SK-N-SH (cell line): ENCODE measurements at regions not wholly inside any gene's neighbourhood (a gene's known extent, or its start where the extent isn't known, plus 50 kb on each side); places are given as distances from the start of the nearest gene placed in this dataset.

Experiments used
- CTCF ChIA-PET: fragments of 300-600, 350-600 bp; formaldehyde crosslinking; extraction: SDS; loops from one replicate; lab custom pipeline; 2021; lab: Yijun Ruan, JAX
- POLR2A ChIA-PET: fragments of 350-600 bp; sonication (Branson Sonifier 250); formaldehyde crosslinking; extraction: SDS; loops from one replicate; lab custom pipeline; 2020; ENCODE audit warnings: antibody characterized with exemption, inconsistent platforms; lab: Yijun Ruan, JAX
- DNase-seq: peaks from one replicate; pipeline ENCODE4 v3.0.0; 2012
- H2AFZ ChIP-seq: fragments of 200-600 bp; sonication (generic); 2 replicates; pipeline ENCODE4 v1.8.1; 2016; ENCODE audit warnings: antibody characterized with exemption, mild to moderate bottlenecking, low read depth
- H3F3A ChIP-seq: fragments of 200-600 bp; sonication (generic); replicated peaks from 2 replicates; pipeline ENCODE3; 2016; ENCODE audit warnings: antibody characterized with exemption, mild to moderate bottlenecking; ENCODE audit not compliant: insufficient read depth
- H3K27ac ChIP-seq, 2 experiments: fragments of 200-500 bp in 1 of 2; fragments of 200-600 bp in 1 of 2; sonication (Bioruptor generic) in 1 of 2; sonication (generic), shearing (Covaris generic) in 1 of 2; 2 replicates each; pipeline versions ENCODE4 v1.5.1 to v1.6.1; 2014 to 2016; ENCODE audit warnings: low read depth in 2 of 2, inconsistent platforms in 1 of 2, low read length in 1 of 2, mild to moderate bottlenecking in 1 of 2, mixed read lengths in 1 of 2
- H3K27me3 ChIP-seq: fragments of 200-600 bp; sonication (generic), shearing (Covaris generic); 2 replicates; pipeline ENCODE4 v1.6.1; 2016; ENCODE audit warnings: mixed run types; ENCODE audit not compliant: insufficient read depth
- H3K36me3 ChIP-seq, 2 experiments: fragments of 200-500 bp in 1 of 2; fragments of 200-600 bp in 1 of 2; sonication (Bioruptor generic) in 1 of 2; sonication (generic) in 1 of 2; replicated peaks in 1 of 2; 2 replicates each; pipeline versions ENCODE3 to v1.5.1; 2014 to 2016; ENCODE audit warnings: low read length in 1 of 2, mild to moderate bottlenecking in 1 of 2; ENCODE audit not compliant: insufficient read depth in 2 of 2, control insufficient read depth in 1 of 2
- H3K4me1 ChIP-seq, 2 experiments: fragments of 200-500 bp in 1 of 2; fragments of 200-600 bp in 1 of 2; sonication (Bioruptor generic) in 1 of 2; sonication (generic), shearing (Covaris generic) in 1 of 2; 2 replicates each; pipeline versions ENCODE4 v1.5.1 to v1.6.1; 2014 to 2016; ENCODE audit warnings: low read depth in 1 of 2, low read length in 1 of 2, mixed run types in 1 of 2; ENCODE audit not compliant: insufficient read depth in 2 of 2, control insufficient read depth in 1 of 2
- H3K4me2 ChIP-seq: fragments of 200-600 bp; sonication (generic), shearing (Covaris generic); 2 replicates; pipeline ENCODE4 v1.6.1; 2017; ENCODE audit warnings: mixed run types
- H3K4me3 ChIP-seq, 2 experiments: fragments of 200-500 bp in 1 of 2; fragments of 200-600 bp in 1 of 2; sonication (Bioruptor generic) in 1 of 2; sonication (generic), shearing (Covaris generic) in 1 of 2; 2 replicates each; pipeline versions ENCODE4 v1.5.1 to v1.8.1; 2014 to 2016; ENCODE audit warnings: low read depth in 2 of 2, inconsistent platforms in 1 of 2, low read length in 1 of 2, mild to moderate bottlenecking in 1 of 2, mixed read lengths in 1 of 2, moderate library complexity in 1 of 2
- H3K79me2 ChIP-seq: fragments of 200-600 bp; sonication (generic); 2 replicates; pipeline ENCODE4 v1.8.1; 2017; ENCODE audit warnings: mild to moderate bottlenecking; ENCODE audit not compliant: insufficient read depth
- H3K9ac ChIP-seq: fragments of 200-600 bp; sonication (generic); 2 replicates; pipeline ENCODE4 v1.6.1; 2017; ENCODE audit warnings: mixed run types
- H3K9me2 ChIP-seq: fragments of 200-600 bp; sonication (generic); 2 replicates; pipeline ENCODE4 v1.6.1; 2017; ENCODE audit warnings: mixed run types
- H3K9me3 ChIP-seq: fragments of 200-600 bp; sonication (generic); 2 replicates; pipeline ENCODE4 v1.6.1; 2017; ENCODE audit warnings: mixed run types, mild to moderate bottlenecking, moderate library complexity
- H4K20me1 ChIP-seq: fragments of 200-600 bp; sonication (generic); 2 replicates; pipeline ENCODE4 v1.6.1; 2017; ENCODE audit warnings: mild to moderate bottlenecking, mixed run types; ENCODE audit not compliant: insufficient read depth
- CHD2 ChIP-seq: fragments of 150-350 bp; IDR thresholded peaks from 2 replicates; pipeline ENCODE4 v1.6.1; 2018; ENCODE audit warnings: low read length; ENCODE audit not compliant: partially characterized antibody
- ELF1 ChIP-seq: IDR thresholded peaks from 2 replicates; pipeline ENCODE4 v1.4.0; 2012
- FOXJ3 ChIP-seq: sonication (generic); formaldehyde crosslinking; IDR thresholded peaks from 2 replicates; pipeline ENCODE4 v1.5.1; 2020; ENCODE audit warnings: mild to moderate bottlenecking, missing genetic modification reagents
- FOXM1 ChIP-seq: IDR thresholded peaks from 2 replicates; pipeline ENCODE4 v1.4.0; 2012; ENCODE audit warnings: low read depth, mild to moderate bottlenecking
- GABPA ChIP-seq: IDR thresholded peaks from 2 replicates; pipeline ENCODE4 v1.4.0; 2012; ENCODE audit warnings: low read depth, mild to moderate bottlenecking
- GATA2 ChIP-seq: sonication (generic); formaldehyde crosslinking; IDR thresholded peaks from 2 replicates; pipeline ENCODE4 v1.5.0; 2020; ENCODE audit warnings: mild to moderate bottlenecking, missing genetic modification reagents
- IRF3 ChIP-seq: fragments of 150-350 bp; IDR thresholded peaks from 2 replicates; pipeline ENCODE4 v1.6.1; 2016; ENCODE audit warnings: mild to moderate bottlenecking, low read depth, low read length
- MXI1 ChIP-seq: IDR thresholded peaks from 2 replicates; pipeline ENCODE4 v1.6.1; 2012; ENCODE audit warnings: mild to moderate bottlenecking, low read depth, low read length, improper control_type of control experiment
- POLR2AphosphoS5 ChIP-seq: IDR thresholded peaks from 2 replicates; pipeline ENCODE4 v1.6.1; 2012; ENCODE audit warnings: low read depth, low read length
- RAD21 ChIP-seq: IDR thresholded peaks from 2 replicates; pipeline ENCODE4 v1.6.1; 2012; ENCODE audit warnings: mild to moderate bottlenecking, low read length
- RCOR1 ChIP-seq: fragments of 150-350 bp; IDR thresholded peaks from 2 replicates; pipeline ENCODE4 v1.6.1; 2017; ENCODE audit warnings: antibody characterized with exemption, low read length
- REST ChIP-seq: IDR thresholded peaks from 2 replicates; pipeline ENCODE4 v1.6.1; 2012; ENCODE audit warnings: mild to moderate bottlenecking, low read depth, low read length, moderate library complexity
- USF1 ChIP-seq: IDR thresholded peaks from 2 replicates; pipeline ENCODE4 v1.4.0; 2012; ENCODE audit warnings: low read depth, borderline replicate concordance
- YY1 ChIP-seq: IDR thresholded peaks from 2 replicates; pipeline ENCODE4 v1.4.0; 2012; ENCODE audit warnings: low read depth, mild to moderate bottlenecking
- ZBTB33 ChIP-seq: IDR thresholded peaks from 2 replicates; pipeline ENCODE4 v1.4.0; 2012; ENCODE audit warnings: low read depth, borderline replicate concordance
- WGBS: methylation state at CpG from one replicate; pipeline ENCODE4 v1.1.6; 2017; ENCODE audit warnings: low lambda C conversion rate; 5-methylcytosine and 5-hydroxymethylcytosine counted together
- TF ChIP-seq, protein P1 (sequence below): IDR thresholded peaks from 2 replicates; pipeline ENCODE4 v1.4.0; 2012; ENCODE audit warnings: low read depth

DNA sequence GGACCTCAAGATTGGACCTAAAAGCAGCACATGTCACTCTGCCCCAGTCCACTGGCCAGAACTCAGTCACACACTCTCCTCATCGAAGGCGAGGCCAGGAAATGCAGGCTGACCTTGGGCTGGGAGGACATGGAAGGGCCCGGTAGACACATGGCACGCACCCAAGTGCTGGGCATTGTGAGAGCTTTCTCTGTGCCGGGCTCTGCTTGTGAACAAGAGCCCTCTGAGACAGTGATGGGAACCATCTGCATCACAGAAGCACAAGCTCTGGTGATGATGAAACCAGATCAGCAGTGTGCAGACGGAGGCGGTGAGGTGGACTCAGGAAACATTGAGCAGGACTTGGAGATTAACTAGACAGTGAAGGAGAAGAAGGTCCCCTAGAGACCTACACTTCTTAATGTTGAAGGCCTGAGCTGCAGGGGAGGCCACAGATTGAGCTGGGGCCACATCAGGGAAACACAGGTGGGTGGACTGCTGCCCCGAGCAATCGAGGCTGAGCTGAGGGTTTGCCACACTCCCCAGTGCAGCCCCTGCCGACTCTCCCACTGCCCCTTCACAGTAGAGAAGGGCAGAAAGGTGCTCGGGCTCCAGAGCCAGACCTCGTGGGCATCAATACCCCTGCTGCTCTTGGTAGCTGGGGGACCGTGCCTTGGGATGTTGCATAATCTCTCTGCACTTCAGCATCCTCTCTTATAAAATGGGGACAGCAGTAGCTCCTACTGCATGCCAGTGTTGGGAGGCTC lies 1460.5 kb downstream of the TBC1D22A start:
- Histone ChIP-seq H2AFZ (no peak overlapping the region), H3K4me2 (no peak overlapping the region), H3K4me3 (no peak overlapping the region), H3K9ac (no peak overlapping the region), H3F3A (no peaks in the 10 kb centered on the region), H3K9me3 (no peaks in the 10 kb centered on the region; the same call in 1 of the 2 replicates), H3K27me3 (no peaks in the 10 kb centered on the region; the same call in 1 of the 2 replicates), H3K79me2 (no peaks in the 10 kb centered on the region), H3K27ac (no peak overlapping the region), H3K36me3 (no peaks in the 10 kb centered on the region), H4K20me1 (no peaks in the 10 kb centered on the region), H3K9me2 (no peaks in the 10 kb centered on the region), H3K4me1 (no peaks in the 10 kb centered on the region)
- POLR2A ChIA-PET: no interaction called here
- no peak for DNase-seq
- TF ChIP-seq GATA2 (CRISPR knock-in tag) (no peak), IRF3 (no peak), FOXJ3 (no peak), GABPA (no peak), FOXM1 (no peak), REST (no peak), ELF1 (no peak), POLR2AphosphoS5 (no peak), MXI1 (no peak), ZBTB33 (no peak), RCOR1 (no peak), CHD2 (no peak), RAD21 (no peak), YY1 (no peak), USF1 (no peak)
- TF ChIP-seq, protein P1, sequence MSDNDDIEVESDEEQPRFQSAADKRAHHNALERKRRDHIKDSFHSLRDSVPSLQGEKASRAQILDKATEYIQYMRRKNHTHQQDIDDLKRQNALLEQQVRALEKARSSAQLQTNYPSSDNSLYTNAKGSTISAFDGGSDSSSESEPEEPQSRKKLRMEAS: no peak
- 12% methylated on average over 3 of the region's 13 CpGs for WGBS
- CTCF ChIA-PET: no interaction called here
